ENCODE measurements at regions not wholly inside any gene's neighbourhood (a gene's known extent, or its start where the extent isn't known, plus 50 kb on each side); places are given as distances from the start of the nearest gene placed in this dataset.

DNA sequence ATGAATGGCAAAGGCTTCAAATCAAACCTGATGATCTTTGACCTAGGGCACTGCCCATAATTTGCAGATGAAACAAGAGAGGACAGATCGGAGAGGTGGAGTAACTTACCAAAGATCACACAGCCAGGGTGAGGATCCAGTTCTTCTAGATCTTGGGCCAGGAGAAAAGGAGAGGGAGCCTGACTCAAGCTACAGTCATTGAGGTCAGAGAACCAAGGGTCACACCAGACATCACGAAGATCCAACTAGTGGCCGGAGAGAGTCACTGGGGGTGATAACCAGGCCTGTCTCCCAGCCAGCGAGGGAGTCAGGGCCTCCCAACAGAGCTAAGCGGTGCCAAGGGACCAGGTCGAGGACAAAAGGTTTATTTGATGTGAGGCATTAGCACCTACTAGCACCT is 115.0 kb downstream of the RIPK4 start:
- no peak for DNase-seq

GRCh38 chr21:41651406-41651805 is 115.4 kb downstream of the RIPK4 start:
- DNase-seq, result no peak

DNA sequence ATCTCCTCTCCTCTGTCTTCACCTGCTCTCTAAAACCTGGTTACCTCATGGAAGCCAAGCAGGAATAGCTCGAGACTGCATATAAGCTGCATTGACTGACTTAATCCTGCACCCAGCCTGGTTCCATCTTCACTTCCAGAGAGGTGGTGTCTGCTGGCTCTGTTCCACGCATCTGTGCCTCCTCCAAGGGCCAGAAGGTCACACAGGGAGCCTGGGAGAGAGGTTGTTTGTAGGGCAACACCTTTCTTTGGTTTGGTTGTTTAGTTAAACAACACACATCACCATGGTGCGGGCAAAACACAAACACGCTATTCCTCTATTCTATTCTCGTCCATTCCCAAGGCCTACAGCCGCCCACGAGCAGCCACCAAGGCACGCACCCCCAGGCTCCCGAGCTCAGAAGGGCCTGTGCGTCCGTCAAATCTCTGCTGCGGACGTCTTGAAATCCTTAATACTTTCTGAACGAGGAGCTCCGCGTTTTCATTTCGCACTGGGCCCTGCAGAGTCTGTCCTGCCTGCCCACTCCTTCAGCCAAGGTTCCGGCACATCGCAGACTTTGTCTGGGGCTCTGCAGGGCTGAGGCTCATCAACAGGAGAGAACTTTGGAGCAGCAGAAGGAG is 116.2 kb downstream of the RIPK4 start:
- no peak for DNase-seq

DNA sequence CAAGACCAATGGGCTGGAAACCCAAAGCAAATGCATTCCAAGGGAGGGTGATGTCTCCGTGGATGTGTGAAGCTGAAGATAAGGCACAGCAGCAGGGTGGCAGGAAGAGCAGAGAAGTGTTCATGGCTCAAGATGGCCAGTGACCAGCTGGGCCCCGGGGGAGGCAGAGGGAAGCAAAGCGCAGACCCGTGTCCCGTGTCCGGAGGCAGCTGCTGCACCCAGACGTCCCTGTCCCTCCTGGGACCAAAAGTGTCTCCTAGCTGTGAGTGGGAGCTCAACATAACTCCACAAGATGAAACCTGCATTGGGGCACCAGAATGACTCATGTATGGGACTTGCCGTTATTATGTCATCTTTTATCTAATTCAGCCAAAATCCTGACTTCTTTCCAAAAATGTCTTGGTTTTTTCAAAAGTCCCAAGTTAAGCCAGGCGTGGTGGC is 118.2 kb downstream of the RIPK4 start:
- DNase-seq, result no peak

GRCh38 chr21:41647806-41648561 is 118.9 kb downstream of the RIPK4 start:
- no peak for DNase-seq

DNA sequence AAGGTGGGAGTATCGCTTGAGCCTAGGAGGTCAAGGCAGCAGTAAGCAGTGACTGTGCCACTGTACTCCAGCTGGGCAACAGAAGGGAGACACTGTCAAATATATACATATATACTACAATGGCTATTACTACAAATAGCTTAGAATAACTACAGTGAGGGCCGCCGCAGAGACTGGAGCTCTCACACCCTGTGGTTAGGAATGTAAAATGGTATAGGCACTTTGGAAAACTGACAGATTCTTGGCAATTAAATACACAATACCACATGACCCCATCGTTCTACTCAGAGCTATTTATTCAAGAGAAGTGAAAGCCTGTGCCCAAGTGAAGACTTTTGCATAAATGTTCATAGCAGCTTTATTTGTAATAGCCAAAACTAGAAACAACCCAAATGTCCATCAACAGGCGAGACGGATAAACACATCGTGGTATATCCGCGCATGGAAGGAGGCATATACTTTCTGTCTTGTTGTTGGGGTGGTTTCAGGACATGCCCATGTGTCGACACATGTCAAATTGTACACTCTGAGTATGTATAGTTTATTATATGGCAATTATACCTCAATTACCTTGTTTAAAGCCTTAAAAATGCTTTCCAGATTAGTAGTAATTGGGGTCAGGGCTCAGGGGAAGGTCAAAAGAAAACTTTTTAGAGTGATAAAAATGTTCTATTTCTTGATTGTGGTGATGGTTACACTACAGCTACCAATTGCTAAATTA is 123.4 kb downstream of the RIPK4 start:
- DNase-seq, result no peak

DNA sequence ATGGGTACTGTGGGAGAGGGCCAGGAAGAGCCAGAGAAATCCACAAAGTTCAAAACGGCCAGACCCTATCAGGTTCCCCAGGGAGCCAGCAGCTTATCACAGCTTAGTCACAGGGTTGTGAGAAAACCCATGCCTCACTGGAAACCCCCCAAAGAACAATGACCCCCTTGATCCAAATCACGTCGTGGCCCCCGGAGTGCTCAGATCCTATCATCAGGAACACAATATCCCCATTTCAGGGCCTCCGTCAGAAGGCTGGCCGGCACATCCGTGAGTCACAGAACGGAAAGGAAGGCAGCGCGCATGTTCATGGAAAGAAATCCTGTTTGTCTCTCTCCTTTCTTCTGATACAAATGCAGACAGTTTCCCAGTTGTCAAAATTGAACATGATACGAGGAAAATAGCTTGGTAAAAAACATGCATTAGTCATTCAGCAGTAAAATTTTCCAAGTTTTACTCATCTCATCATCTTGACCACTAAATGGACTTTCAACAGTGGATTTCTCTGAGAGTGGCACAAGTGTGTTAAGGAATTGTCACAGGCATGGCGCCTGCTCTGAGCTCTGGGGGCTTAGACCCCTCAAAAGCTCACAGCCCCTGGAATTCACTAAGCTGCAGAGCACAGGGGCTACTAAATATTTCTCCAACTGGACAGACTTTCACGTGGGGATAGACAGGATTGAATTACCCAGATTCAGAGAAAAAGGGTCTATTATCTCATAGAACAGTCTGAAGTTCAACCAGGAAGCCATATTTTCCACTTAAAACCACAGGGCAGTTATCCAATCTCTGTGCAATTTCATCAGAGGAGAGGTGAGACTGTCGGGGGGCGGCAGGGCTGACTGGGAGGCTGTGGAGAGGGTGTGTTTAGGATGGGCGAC is 124.8 kb downstream of the RIPK4 start:
- DNase-seq, result no peak

- no peak for DNase-seq
Measured at GRCh38 chr21:41641510-41641815, 125.4 kb downstream of the RIPK4 start.

- no peak for DNase-seq
Measured at GRCh38 chr21:41640748-41641509, 125.9 kb downstream of the RIPK4 start.

- no peak for DNase-seq
Measured at GRCh38 chr21:41639766-41640165, 127.1 kb downstream of the RIPK4 start.

DNA sequence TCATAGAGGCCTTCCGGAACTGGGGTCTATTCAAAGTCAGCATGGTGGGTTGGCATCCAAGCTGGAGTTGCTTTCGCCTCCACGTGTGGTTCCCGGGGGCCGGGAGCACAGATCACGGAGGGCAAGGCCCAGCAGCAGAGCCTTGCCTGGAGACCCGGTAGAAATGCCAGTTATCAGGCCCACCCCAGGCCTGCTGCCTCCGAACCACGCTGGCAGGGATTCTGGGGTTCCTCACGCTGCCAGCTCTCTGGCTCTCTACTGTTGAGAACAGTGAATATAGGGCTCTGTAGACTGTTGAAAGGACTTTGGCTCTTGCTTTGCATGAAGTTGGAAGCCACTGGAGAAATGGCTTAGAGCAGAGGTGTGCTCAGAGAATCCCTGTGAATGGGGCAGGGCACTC is 127.5 kb downstream of the RIPK4 start:
- no peak for DNase-seq

DNA sequence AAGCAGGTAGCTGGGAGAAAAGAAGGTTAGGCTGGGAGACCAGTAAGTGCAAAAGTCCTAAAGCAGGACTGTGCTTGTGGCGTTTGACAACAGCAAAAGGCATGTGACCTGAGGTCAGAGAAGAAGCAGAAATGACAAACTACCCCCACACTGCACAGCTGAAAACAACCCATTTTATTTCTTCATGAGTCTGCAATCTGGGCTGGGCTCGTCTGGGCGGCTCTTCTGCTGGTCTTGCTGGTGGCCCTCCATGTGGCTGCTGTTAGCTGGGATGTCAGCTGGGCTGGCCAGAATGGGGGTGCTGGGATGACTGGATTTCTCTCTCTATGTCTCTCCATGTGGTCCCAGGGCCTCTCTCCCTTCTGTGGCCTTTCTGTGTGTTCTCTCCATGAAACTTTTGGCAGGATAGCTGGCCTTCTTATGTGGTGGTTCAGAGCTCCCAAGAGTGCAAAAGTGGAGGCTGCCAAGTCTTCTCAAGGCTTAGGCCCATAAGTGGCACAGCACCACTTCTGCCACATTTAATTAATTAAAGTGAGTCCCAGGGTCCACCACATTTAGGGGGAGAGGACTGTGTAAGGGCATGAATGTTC is 128.6 kb downstream of the RIPK4 start:
- no peak for DNase-seq

DNA sequence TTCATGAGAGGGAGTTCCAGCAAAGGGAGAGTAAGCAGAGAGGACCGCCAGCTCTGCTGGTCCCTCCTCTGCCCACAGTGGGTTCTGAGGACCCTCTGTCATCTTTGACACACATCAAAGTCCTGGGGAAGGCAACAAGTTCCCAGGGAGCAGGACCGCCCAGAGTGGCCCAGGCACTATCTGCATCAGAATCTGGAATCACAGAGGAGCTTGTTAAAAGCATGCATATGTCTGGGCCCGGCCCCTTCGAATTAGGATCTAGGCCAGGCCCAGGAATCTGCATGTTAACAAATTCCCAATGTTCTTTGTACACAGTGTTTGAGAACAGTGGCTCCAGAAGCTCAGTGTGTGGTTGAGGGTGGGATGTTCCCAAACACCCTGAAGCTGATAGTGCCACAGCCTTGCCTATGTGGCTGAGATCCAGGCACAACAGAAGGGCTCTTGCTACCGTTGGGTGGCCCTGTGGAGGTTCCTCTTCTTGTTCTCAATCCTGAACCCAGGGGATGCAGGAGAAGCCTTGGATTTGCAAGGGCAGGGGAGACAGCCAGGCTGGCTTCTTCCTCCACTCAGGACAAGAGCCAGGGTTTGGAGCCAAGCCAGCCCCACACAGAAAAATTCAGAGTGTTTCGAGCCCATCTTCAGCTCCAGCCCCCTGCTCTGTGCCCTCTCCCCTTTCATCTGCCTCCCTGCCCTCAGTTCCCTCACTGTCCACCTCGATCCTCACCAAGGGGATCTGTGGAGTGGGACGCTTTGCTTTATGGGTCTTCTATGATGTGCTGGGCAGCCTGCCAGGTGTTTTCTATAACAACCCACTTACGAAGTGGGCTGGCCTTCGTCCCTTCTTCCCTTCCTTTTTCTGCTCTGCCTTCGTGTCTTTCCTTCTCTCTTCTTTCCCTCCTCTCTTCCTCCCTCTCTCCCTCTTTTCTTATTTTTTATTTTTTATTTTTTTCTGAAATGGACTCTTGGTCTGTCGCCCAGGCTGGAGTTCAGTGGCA is 129.0 kb upstream of the TMPRSS2 start:
- no peak for DNase-seq

GRCh38 chr21:41635874-41636273 is 127.9 kb upstream of the TMPRSS2 start:
- DNase-seq, result no peak

DNA sequence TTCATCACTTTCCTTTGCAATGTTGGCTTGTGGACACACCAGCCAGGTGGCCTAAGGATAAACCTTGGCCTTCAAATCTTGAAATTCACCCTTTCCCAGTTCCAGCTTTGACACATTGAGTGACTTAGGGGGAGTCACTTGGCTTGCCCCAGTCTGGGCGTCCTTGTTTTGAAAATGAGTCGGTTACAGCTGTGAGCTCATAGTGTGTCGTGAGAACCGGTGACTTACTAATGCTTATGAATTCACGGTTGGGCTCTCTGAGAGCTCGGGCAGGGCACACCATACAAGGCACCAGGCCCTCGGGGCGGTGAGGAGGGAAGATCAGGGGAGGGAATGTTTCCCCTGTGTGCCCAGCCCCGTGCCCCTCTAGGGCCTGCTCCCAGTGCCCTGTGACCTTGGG is 126.9 kb upstream of the TMPRSS2 start:
- DNase-seq, result no peak

DNA sequence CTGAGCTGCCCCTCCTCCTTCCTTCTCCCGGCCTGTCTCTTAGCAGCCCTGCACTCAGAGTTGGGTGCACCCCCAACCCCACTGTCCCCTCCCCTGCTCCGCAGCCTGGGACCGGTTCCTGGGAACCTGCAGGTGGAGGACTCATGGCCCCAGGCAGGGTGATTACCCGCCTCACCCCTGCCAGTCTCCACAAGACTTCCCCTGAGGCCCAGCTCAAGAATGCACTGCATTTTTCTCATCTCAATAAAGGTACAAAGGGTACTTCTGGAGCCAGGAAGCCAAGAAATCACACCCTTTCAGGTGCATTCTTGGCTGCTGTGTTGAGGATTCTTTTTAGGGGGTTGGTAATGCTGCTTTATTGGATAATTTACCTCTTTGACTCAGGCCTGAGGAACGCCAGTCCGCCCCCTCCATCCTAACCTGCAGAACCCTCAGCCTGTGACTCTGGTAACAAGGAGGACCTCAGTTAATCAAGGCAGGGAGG is 126.3 kb upstream of the TMPRSS2 start:
- DNase-seq, result no peak

GRCh38 chr21:41633627-41634026 is 125.7 kb upstream of the TMPRSS2 start:
- no peak for DNase-seq

GRCh38 chr21:41632748-41633475 is 125.0 kb upstream of the TMPRSS2 start:
- DNase-seq, result no peak

GRCh38 chr21:41631564-41632461 is 123.9 kb upstream of the TMPRSS2 start:
- DNase-seq, result no peak
